Heart left ventricle (tissue), 13 donors: ENCODE measurements at regions not wholly inside any gene's neighbourhood (a gene's known extent, or its start where the extent isn't known, plus 50 kb on each side); places are given as distances from the start of the nearest gene placed in this dataset.

Experiments
- CTCF ChIP-seq, 12 donors: fragments of 200-600 bp; sonication (generic) in 4 of 12; IDR thresholded peaks; one replicate each; pipeline versions ENCODE4 v1.5.0 to v1.8.0; 2018 to 2022; ENCODE audit warnings: antibody characterized with exemption in 12 of 12, mild to moderate bottlenecking in 5 of 12
- POLR2A ChIP-seq, 2 donors: fragments of 450-650 bp; IDR thresholded peaks; one replicate each; pipeline ENCODE4 v1.6.1; 2017; ENCODE audit warnings: antibody characterized with exemption in 2 of 2, mild to moderate bottlenecking in 2 of 2, moderate library complexity in 2 of 2
- donor health status: ischemic (EF 13 %, LVEDD 7.1; RV severe dilation, severe dysfunction).
- donor health status: DM: no; HTN: yes; CAD: no.
- donor health status: DM: no; HTN: no; CAD: no.
- donor health status: ischemic (EF 25% LVEDD 6.9; RV normal size, moderate dysfunction).
- donor health status: ischemic (EF 25% LVEDD 5.7; RV mildly dilated, moderate dysfunction).
- donor health status: ischemic (EF 35%, LVEDD 5.7; RV mildly dilated, moderate dysfunction).
- donor health status: nonischemic (EF 11% LVEDD 7.7; RV severe dilation, severe dysfunction).
- donor health status: DM: yes; HTN: yes; CAD: no.
- donor health status: PGD.
- donor health status: ischemic (EF 29% LVEDD 5.4; RV normal size, mild dysfunction).
- donor health status: nonischemic (EF 23%, LVEDD 6.1; RV moderate dilation, normal function).

GRCh38 chr6:144607998-144608735 lies 323.0 kb downstream of the UTRN start:
- no peak for TF ChIP-seq CTCF (IDR thresholded peaks at IDR 0.05)
- TF ChIP-seq POLR2A (IDR thresholded peaks at IDR 0.05): no peak
